ENCODE measurements at regions not wholly inside any gene's neighbourhood (a gene's known extent, or its start where the extent isn't known, plus 50 kb on each side); places are given as distances from the start of the nearest gene placed in this dataset.

GRCh38 chr17:62187681-62188080 lies 122.6 kb upstream of the MED13 start:
- TF ChIP-seq EZH2 (IDR thresholded peaks at IDR 0.05; ENCODE audit: low read depth, unreplicated experiment) = no peak
- TF ChIP-seq REST (IDR thresholded peaks at IDR 0.05; ENCODE audit: unreplicated experiment) = no peak
- TF ChIP-seq CTCF (conservative IDR thresholded peaks at IDR 0.05; ENCODE audit: low read depth in 2 of 2) = no peak
- no peak for TF ChIP-seq POLR2AphosphoS5 (IDR thresholded peaks at IDR 0.05; ENCODE audit: low read depth)
- no peak for TF ChIP-seq CREB1 (CRISPR knock-in tag; IDR thresholded peaks at IDR 0.05; ENCODE audit: low read depth)
- TF ChIP-seq NANOG (IDR thresholded peaks at IDR 0.05; ENCODE audit: borderline replicate concordance) = no peak
- no peak for TF ChIP-seq EZH2phosphoT487 (IDR thresholded peaks at IDR 0.05; ENCODE audit: unreplicated experiment)
- no peak for TF ChIP-seq ETS1 (IDR thresholded peaks at IDR 0.05)
- no peak for TF ChIP-seq ZNF114 (CRISPR knock-in tag; IDR thresholded peaks at IDR 0.05)
- no peak for TF ChIP-seq JUNB (IDR thresholded peaks at IDR 0.05; ENCODE audit: unreplicated experiment)
- TF ChIP-seq ZNF331 (CRISPR knock-in tag; IDR thresholded peaks at IDR 0.05; ENCODE audit: low read depth) = no peak
